ENCODE measurements at regions not wholly inside any gene's neighbourhood (a gene's known extent, or its start where the extent isn't known, plus 50 kb on each side); places are given as distances from the start of the nearest gene placed in this dataset.
"Not testable (repeated sequence)": the region's sequence is repeated elsewhere in the genome, so short reads cannot be mapped to it uniquely, and the experiment has no call there.

DNA sequence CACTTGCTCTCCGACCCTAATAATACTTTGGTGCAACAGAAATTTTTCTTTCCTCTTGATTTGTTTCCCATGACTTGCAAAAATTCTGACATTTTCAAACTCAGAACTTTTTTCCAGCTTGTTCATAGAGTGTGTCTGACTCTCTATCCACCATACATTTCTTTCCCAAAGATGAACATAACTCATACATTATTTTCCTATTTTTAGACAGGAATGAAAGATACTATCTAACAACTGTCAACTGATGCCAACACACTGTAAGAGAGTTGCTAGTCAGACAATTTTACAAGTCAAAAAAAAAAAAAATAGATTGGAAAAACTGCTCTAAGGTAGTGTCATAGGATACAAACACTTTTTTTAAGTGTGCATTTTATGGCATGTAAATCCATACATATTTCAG, 1001.0 kb upstream of the WWC1 start:
- no peak for DNase-seq

DNA sequence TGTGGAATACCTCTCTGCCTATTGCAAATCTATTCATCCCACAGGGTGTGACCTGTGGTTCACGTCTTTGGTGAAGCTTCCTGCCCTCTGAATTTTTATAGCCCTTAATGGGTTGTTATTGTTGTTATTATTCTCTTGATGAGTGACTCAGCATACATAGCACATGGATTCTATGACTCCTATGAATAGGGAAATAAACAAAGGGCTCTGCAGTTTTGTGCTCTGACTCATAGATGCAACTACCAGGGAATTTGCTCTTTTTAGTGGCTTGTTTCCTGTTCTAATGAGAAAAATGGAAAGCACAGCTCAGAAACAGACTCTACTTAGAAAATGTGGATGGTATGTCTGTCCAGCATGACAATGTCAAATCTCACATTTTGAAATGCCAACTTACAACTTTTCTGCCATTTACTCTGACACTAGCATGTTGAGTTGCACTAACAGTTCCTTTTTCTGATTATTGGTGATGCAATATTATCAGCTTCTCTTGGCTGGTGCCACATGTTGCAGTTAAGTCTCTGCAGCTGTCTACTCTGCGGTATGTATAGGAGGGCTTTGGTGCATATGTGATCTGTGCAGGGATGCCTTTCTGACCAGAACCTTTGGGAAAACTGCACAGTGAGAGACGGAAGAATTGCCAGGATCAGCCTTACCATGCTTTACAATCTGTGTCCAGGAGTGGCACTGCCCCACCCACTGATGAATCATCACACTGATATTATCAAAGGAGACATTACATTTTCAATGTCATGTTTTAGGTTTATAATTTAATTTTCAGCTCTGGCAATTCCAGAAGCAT, 996.4 kb upstream of the WWC1 start:
- DNase-seq, result no peak

DNA sequence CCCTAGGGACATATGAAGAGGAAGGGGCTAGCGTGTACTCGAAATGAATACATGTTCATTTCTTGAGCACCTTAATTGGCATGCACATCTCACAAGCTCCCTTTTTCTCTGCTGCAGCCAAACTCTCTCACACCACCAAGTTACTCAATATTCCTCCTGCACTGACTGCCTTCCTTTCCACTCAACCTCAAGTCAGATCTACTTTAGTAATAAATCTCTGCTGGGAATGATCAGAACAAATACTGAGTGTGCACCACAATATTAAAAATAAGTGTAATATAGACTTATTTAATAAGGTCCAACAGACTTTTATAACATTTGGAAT, 995.8 kb upstream of the WWC1 start:
- no peak for DNase-seq

DNA sequence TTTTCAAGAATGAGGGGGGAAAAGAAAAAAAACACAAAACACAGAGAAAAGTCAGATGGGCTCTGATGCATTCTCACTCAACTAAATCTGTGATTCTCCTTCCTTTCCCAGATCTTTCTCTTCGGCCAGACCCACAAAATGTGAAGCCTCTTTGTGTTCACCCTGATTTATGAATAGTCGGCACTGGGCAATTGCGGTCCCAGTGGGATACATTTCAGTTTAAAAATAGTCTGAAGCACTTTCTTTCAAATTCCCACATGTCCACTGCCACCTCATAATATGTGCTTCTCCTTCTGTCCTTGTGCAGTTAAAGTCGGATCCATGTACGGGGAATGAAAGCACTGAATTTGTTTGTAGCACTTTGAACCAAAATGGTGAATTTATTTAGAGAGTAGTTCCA, 995.4 kb upstream of the WWC1 start:
- DNase-seq, result no peak

DNA sequence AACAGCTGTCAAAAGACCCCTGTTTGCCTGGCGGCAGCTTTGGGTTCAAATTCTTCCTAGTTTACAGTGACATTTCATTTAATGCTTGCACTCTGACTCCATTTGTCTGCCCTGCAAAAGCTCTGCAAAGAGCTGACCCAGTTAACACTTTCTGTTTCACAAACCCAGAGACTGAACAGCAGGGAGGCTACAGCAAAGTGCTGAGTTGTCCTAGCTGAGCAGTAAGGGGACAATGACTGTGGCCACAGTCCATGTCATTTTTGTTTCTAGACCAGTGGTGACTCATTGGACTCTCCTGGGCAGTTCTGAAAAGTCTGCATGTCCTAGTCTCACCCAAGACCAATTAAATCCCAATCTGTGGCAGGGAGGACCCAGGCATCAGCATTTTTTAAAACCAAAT, 994.8 kb upstream of the WWC1 start:
- DNase-seq, result no peak

DNA sequence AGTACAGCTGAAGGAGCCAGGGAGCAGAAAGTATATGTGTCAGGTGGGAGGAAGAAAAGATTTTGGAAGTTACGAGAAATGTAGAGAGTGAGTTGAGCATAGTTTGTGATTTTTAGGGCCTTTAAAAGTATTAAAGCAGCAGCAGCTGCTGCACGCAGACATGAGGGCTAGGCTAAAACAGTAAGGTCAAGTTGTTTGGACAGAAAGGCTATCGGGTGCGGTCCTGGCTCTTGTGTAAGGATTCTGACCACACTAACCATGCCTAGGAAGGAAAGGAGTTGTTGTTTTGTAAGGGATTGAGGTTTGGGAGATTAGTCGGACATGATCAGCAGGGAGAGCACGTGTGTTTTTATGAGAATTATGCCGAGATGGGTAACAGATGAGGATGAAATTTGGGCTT, 991.6 kb upstream of the WWC1 start:
- DNase-seq, result not testable (repeated sequence)

DNA sequence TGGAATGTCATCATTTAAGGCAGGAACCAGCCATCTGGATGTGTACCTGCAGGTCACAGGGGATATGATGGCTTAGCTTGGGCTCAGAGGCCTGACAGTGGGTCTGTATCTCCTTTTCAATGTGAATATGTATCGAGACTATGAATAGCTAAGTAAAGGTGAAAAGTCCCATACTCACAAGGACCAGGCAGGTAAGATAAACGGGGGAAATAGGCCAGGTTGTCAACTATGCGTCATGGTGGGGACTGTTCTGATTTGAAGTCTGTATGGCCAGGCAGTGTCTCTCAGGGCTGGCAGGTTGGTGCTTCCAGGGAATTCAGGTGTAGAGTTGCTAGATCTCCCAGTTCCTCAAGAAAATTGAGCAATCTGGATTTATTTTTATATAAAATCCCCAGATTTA, 987.9 kb upstream of the WWC1 start:
- no peak for DNase-seq

DNA sequence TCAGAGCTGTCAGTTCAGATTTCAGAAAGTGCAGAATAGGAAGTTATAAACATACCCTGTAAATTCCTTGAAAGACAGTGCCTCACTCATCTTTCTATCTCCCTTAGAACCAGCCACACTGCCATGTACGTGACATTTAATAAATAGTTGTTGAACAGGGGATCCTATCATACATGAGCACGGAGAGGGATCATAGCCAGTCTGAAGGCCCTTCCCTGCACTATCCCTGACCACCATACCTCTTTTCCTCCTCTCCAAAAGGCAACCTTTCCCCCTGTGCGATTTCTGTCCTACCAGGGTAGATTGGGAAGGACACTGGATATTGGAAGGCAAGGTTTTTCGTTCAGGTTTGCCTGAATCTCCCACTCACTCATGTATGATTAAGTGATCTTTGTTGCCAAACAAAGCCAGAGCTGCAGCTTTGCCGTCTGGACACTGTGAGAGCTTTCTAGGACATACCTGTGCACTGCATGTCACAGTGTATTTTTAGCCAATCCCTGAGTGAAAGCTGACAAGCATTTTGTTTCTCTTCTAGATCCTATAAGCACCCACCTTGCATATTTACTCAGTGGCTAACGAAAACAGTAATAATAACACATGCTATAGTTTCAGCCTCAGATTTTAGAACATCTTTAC, 986.5 kb upstream of the WWC1 start:
- no peak for DNase-seq

DNA sequence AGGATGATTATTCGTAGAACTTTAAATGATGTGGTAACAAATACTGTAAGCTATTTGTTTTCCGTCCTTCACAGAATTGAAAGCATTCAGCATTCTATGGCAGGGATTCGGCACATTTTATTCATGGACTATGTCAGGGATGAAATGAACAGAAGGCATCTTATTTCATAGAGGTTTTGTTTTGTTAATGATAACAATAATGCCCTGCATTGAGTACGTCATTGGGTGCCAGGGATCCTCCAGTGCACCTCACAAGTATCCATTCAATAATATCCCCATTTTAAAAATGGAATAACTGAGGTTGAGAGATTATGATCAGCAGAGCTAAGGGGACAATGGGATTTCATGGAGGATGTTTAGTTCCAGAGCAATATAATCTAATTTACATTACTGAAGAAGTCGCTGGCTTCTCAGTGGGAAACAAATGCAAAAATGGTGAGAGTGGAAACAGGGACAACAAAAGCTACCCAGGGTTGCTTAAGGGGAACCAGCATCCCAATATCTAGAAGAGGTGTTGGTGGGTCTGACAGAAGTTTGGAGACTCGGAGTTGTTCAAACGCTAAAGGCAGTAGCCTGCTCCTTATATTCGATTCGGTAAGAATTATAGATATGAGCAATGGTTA, 985.7 kb upstream of the WWC1 start:
- no peak for DNase-seq

DNA sequence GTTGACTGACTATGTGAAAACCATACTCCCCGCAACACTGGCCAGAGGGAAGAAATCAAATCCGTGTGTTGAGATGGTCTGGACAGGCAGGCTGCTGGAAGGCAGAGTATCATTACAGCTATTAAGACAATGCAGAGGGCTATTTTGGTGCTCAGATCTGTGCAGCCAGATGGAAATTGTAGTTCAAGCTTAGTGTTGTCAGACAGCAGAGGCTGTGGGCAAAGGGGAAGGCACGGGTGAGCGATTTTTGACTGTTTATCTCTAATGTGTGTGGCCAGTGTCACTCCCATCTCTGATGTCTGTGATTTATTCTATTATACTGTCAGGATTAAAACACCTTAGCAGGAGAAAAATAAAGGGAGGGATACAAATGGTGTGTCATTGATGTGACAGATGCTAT, 984.4 kb upstream of the WWC1 start:
- no peak for DNase-seq

DNA sequence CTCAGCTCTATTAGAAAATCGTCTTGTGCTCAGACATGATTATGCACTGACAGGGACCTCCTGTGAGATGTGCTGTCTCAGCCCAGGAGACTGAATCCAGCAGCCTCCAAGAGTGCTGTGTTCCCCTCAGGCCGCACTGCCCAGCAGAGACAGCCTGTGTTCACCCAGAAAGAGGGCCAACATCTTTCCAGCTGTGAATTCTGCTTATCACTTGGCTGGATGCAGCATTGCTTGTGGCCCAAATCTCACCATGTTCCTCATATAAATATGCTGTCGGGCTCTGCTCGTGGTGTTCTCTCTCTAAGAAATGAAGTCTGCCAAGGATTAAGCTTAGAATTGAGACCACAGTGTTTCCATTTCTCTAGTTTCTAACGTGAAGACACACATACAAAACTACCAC, 983.0 kb upstream of the WWC1 start:
- DNase-seq, result no peak

DNA sequence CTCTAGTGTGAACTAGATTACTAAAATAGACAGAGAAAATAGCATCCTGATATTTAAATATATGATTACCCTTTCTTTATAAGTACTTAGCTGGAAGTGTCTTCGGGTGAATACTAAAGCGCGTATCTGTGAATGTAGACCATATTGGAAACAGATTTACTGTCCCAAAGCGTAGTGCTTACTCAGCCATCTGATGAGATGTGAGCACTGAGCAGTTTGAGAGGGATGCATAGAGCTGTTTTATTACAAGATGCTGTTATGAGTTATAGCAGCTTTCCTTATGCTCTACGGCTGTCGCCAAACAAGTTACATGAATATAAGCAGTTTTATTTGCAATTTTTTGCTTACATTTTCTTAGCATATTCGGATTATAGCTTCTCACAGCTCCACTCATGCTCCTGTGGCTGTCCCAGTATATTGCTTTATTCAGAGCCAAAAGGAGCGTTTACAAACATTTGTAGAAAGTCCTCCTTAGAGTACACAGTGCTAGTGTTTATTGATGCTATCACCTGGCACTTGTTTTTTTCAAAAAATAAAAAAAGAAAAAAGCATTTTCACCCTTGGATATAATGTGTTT, 981.4 kb upstream of the WWC1 start:
- DNase-seq, result no peak

DNA sequence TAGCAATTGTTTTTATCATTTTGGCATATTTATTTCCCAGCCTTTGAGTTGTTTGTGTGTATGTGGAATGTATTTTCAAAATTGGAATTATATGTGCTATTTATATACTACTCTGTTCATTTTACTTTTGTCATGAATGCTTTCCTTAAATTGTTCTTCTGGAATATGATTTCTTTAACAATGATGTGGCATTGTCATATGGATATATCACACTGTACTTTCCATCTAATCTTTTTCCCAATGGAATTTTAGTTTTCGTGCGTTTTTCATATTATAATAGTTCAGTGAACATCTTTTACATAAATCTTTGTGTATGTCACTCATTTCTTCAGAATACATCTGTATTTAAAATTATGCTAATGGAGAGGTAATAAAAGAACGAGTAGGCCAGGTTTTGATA, 980.1 kb upstream of the WWC1 start:
- no peak for DNase-seq

DNA sequence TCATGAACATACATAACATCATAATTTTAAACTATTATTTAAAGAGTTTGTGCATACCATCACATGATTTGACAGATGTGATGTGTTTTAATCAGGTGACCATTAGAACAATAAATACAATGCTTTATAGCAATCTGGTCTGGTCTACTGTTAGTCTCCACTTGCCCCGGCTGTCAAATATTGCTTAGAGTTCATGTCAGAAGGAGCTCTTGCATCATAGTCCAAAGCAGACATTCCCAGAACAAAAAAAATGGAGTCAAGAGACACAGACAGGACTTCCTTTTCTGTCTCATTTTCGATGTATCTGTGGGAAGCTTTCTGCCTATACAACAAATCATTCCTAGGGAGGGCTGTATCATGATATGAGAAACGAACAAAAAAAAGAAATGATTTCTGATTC, 979.2 kb upstream of the WWC1 start:
- no peak for DNase-seq

DNA sequence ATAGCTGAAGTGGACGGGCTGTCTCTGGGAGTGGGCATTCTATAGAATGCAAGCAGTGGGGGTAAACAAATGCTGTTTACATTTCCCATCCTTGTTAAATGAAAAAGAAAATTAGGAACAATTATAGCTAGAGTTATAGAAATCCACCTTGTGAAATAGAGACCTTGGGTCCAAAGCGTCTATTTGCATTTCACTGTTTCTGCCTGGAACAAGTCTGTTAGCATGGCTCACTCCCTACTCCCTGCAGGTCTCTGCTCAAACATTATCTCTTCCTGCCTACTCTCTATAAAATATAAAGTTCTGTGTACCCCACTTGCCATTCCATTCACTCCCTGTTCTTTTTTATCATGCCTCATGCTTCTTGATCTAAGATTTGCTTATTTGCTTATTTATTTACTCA, 975.7 kb upstream of the WWC1 start:
- no peak for DNase-seq

DNA sequence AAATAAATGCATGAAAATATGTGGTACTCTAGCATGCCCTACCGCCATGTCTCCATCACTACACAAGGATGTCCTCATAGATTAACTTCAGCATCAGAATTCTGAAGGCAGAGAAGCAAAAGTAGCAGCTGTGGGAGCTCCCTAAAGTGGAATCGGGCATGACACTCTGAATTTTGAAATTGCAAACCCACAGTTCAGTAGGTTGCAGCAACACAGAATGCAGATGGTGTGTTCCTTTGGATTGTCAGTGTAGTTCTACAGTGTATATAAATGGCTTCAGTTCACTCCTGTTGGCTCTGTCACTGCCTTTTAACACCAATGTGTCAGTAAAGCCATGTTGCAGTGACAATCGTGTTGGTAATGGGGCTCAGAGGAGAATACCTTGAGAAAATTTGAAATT, 973.6 kb upstream of the WWC1 start:
- no peak for DNase-seq

DNA sequence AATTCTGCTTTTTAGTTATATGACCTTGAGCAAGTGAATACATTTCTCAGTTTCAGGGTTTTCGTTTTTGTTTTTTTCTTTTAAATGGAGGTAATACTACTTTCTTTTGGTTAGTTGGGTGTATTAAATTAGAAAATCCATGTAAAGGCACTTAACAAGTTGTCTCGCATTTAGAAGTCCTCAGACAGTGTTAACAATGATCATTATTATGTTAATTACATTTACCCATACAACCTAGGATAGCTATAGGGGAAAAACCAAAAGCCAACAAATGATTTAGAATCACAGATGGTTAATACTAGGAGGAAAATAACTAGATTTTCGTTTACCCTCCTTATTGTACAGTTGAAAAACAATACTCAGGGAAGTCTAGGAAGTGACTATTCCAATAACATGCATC, 972.2 kb upstream of the WWC1 start:
- DNase-seq, result no peak

DNA sequence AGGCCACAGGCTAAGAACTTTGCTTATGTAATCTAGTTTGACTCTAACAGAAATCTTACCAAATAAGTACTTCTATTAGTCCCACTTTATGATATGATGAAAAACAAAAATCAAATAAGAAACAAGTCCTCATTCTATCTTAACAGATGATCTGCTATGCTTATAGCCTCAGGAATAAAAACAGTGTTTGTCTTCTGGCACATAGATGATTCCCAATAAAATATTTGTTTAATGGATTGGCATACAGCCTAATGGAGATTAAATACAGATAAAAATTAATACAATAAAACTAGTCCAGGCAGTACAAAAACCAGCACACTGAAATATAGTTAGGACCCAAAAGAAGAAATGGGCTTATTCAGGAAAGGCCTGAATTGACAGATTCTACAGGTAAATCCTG, 971.4 kb upstream of the WWC1 start:
- DNase-seq, result no peak

DNA sequence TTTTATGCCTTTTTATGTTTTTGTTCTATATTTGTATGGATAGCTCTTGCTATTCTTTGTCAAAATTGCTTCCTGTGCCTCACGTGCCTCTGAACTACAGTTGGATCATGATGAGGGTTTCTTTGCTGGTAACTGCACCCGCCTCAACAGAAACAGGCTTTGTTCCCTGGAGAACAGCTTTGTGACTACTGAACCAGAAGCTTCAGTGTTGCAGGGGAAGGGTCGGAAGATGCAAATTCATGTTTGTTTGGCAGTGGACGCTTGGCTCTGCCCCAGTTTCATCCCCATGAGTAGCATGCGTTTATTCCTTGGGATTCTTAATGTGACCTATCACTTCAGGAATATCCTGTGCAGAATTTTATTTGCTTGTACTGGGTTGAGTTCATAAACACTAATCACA, 959.1 kb upstream of the WWC1 start:
- no peak for DNase-seq

DNA sequence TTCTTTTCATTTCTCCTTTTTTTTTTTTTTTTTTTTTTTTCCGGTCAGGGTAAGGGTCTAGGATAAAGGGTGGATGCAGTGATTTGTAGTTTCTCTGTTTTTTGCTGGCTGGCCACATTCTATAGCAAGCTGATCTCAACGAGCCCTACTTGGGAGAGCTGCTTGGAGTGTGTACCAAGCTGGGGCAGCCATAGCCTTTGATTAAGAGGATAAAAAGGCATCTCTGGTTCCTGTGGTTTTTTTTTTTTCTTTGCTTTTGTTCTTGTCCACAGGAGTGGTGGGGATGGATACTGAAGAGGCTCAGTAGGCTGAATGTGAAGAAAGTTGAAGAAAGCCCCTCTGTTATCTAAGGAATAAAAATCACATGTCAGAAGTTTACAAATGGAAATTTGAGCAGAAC, 955.3 kb upstream of the WWC1 start:
- DNase-seq, result no peak

DNA sequence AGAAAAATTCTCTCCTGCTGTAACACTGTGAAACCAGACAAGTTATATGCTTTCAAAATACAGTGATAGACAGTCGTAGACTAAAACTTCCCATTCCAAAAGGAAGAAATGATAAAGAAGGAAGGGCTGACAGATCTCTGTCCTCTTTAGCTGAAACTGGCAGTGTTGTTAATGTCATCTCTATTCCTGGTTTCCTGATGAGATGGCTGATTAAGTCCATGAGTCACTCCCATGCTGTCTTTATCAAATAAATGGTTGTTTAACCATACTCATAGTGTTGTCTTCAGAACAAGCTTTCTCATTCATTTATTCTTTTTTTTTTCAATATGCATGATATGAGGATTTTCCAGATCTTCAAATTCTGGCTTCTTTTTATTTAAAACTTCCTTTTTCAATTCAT, 952.2 kb upstream of the WWC1 start:
- DNase-seq, result no peak

DNA sequence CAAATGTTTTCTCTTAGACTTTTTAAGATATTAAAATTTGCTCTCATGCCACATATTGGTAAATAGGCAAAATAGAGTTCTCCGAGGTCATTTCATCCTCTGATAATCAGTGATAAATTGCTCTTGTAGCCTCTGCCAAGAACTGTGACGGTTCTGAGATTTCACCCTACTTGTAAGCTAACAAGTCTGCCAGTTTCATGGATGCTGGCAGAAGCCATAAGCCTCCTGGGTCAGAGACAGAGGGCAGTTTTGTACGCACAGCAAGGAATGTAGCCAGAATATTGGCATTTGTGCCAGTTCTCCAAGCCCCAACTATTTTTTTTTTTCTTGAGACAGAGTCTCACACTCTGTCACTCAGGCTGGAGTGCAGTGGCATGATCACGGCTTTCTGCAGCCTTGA, 945.0 kb upstream of the WWC1 start:
- no peak for DNase-seq

DNA sequence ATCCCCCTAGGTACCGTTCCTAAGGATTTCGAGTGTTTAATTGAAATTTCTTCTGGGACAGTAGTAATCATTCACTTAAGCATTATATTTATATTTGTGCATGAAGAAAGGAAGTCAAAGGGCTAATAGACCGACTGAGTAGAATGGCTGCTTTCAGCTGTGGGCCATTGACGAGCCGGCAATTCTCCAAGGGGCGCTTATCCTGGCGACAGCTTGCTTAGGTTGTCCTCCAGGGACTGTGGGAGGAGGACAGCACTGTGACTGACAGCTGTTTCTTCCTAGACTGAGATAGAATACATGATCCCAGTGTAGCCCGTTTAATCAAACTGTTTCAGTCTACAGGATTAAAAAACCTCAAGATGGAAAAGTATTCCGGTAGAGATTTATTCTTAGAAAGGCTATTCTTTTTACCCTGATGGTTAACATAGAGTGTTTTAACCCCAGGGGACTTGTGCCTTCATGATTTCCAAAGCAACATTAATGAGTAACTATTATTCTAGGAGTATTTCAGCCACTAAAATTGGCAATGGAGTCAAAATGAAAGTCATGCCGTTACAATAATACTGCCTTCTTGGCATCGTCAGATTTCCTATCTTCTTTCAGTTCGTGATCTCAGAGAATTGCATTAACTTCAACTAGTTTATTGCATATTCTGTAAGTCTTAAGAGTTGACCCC, 943.1 kb upstream of the WWC1 start:
- peak in 1 of 2 experiments; percentile 6 for DNase-seq

DNA sequence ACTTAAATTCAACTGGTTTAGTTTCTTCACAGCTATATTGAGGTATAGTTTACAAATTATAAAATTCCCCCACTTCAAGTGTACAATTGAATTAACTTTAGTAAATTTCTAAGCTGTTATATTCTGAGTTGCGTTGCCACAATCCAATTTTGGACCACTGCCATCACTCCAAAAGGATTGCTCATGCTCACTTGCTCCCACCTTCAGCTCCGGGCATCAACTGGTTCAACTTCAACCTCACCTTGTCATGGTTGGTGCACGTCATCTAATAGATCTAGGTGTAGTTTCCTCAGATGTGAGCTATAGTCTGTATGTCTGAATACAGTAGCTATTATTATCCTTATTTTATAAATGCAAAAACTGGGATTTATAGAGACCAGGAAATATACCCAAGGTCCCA, 942.5 kb upstream of the WWC1 start:
- DNase-seq, result no peak
